H7 (cell line): ENCODE measurements at regions not wholly inside any gene's neighbourhood (a gene's known extent, or its start where the extent isn't known, plus 50 kb on each side); places are given as distances from the start of the nearest gene placed in this dataset.
"Not testable (repeated sequence)": the region's sequence is repeated elsewhere in the genome, so short reads cannot be mapped to it uniquely, and the experiment has no call there.

ENCODE experiments used
- DNase-seq: peaks from one replicate; pipeline ENCODE4 v3.0.0; 2012
- H3K27me3 ChIP-seq: 2 replicates; pipeline ENCODE4 v1.6.0; 2011; ENCODE audit warnings: mild to moderate bottlenecking, low read length; ENCODE audit not compliant: control insufficient read depth, insufficient read depth
- H3K36me3 ChIP-seq: replicated peaks from 2 replicates; pipeline ENCODE4 v1.5.1; 2011; ENCODE audit warnings: low read length; ENCODE audit not compliant: control insufficient read depth, insufficient read depth
- H3K4me3 ChIP-seq: 2 replicates; pipeline ENCODE4 v1.5.1; 2011; ENCODE audit warnings: low read depth, mild to moderate bottlenecking, control low read depth, low read length, moderate library complexity; ENCODE audit not compliant: insufficient read depth

DNA sequence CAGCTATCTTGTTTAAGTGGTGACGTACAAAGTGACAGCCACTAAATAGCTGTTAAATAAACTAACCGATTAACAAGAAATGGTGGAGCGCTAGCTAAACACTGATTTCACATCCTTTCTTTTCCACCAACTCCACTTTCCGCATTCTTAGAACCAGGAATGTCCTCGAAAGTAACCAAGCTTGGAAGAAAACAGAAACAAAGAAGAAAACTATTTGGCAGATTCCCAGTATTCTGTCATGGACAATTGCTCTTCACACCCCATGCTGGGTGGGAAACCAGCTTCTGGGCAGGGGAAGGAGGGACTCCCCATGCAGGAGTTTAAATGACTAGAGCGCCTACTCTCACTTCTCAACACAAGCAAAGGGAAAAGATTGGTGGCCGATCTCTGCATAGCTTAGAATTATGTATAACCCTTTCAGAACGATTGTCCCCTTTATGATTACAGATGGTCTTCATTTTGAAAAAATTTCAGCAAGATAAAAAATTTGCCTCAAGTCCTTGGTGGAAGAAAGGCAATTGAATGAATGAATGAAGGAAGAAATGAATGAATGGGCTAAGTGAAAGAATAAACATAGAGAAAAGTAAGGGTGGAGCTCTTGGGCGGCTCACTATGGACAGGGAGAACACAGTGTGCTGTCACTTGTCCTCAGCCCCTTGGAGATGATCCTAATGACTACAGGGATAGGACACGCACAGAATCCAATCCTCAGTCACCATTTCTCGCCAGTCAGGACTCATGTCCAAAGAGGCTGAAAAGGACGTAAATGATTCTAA, 148.7 kb upstream of the NEDD9 start:
- Histone ChIP-seq H3K27me3 (no peaks in the 10 kb centered on the region), H3K4me3 (no peak overlapping the region), H3K36me3 (no peaks in the 10 kb centered on the region)
- DNase-seq: no peak

- DNase-seq: no peak
Observed at GRCh38 chr6:11380549-11380948, 148.1 kb upstream of the NEDD9 start.

GRCh38 chr6:11379805-11380204, 147.3 kb upstream of the NEDD9 start:
- no peaks in the 10 kb centered on the region for H3K36me3 ChIP-seq
- no peak overlapping the region for H3K4me3 ChIP-seq
- H3K27me3 ChIP-seq: no peaks in the 10 kb centered on the region
- DNase-seq: no peak

More at GRCh38 chr6:11380549-11380948, 148.1 kb upstream of the NEDD9 start:
- no peaks in the 10 kb centered on the region for H3K36me3 ChIP-seq
- no peaks in the 10 kb centered on the region for H3K27me3 ChIP-seq
- no peak overlapping the region for H3K4me3 ChIP-seq

DNA sequence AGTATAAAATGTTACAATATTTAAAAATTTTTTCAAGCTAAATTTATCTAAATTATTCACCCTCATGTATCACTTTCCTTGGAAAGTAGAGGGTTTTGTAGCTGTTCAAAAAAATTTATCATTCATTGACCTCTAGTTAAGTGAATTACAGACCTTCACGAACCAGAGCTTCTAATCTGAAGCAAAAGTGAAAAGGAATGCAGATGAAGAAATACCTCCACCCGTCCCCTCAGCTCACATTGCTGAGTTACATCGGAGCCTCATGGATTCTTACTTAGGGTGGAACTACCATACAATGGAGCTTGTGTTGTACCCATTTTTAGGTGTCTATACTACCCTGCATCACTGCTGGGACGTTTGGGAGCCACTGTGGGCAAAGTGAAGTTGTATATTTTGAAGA, 146.2 kb upstream of the NEDD9 start:
- no peak for DNase-seq
- no peak overlapping the region for H3K4me3 ChIP-seq
- no peaks in the 10 kb centered on the region for H3K27me3 ChIP-seq
- no peaks in the 10 kb centered on the region for H3K36me3 ChIP-seq

DNA sequence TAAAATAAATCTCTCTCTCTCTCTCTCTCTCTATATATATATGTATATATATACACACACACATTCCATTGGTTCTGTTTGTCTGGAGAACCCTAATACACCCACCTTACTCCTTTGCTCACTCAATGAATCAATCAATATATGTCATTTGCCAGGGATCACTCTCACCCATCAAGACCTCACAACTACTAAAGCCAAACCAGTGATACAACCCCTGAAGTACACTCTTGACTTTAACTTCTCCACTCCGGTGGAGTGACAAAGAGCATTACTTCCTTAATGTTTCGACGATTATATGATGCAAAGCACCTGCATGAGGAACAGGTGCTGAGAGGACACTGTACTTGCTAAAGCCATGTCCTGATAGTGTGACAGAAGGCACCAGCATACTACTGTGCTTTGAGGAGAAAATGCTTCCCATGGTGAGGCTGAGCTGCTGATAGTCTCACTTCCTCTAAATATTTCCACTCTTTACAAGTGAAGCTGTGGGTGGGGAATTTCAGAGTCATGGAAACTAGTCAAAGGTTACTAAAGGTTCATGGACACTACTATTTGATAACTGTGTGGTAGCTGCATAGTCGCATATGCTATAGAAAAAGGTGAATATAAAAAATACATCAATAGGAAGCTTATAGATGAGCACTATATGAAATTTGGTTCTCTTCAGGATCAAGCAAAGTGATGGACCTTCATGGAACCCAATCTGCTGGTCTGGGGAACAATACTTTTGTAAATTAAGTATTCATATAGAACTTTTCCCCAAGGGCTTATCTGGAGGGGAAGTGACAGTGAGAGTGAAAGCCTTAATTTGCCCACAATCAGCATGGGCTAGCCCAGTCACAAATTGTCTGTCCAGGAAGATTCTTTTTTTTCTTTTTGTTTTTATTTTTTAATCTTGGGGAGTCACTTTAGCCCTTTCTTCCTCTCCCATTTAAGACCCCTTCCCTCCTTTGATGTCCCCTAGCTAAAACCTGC, 141.9 kb upstream of the NEDD9 start:
- Histone ChIP-seq H3K36me3 (no peaks in the 10 kb centered on the region), H3K4me3 (no peak overlapping the region), H3K27me3 (no peaks in the 10 kb centered on the region)
- DNase-seq: no peak

GRCh38 chr6:11373208-11373607, 140.7 kb upstream of the NEDD9 start:
- Histone ChIP-seq H3K4me3 (no peak overlapping the region), H3K27me3 (no peaks in the 10 kb centered on the region), H3K36me3 (no peaks in the 10 kb centered on the region)
- DNase-seq: no peak

GRCh38 chr6:11372186-11372790, 139.8 kb upstream of the NEDD9 start:
- not testable (repeated sequence) for DNase-seq, H3K27me3 ChIP-seq, H3K36me3 ChIP-seq, H3K4me3 ChIP-seq

DNA sequence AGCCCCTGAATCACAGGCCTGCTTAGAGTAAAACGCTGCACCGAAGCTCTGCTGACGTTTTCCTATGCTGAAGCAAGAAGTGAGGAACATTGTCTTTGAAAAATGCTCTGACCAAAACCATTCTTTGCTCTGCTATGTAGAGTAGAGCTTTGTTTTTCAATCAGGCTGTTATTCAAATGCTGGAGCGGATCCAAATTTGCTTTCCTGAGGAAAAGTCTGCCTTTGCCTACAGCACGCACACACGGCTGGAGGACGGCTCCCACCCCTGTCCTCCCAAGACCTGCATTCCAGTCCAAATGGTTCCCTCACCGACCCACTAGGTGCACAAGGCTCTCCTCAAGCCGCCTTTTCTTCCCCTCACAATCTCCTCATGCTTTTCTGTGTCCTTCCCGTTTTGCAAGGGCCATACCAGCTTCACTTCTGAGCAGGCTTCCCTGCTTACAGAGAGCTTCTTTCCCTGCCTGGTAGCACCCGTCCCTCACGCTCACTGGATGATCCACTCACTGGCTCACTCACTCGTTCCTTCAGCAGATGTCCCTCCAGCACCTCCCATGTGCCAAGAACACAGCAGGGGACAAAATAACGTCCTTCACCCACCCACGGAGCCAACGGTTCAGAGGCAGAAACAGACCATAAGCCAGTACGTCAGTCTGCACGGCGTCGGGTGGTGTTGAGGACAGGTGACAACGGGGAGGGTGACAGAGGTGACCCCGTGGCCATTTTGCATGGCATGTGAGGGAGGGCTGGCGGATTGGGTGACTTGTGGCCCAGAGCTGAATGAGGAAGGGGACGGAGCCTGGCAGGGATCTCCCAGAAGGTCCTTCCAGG, 137.9 kb upstream of the NEDD9 start:
- Histone ChIP-seq H3K27me3 (no peaks in the 10 kb centered on the region), H3K4me3 (no peak overlapping the region), H3K36me3 (no peaks in the 10 kb centered on the region)
- no peak for DNase-seq

- no peaks in the 10 kb centered on the region for H3K27me3 ChIP-seq
- DNase-seq: no peak
- no peaks in the 10 kb centered on the region for H3K36me3 ChIP-seq
- no peak overlapping the region for H3K4me3 ChIP-seq
Observed at GRCh38 chr6:11368760-11369159, 136.3 kb upstream of the NEDD9 start.

GRCh38 chr6:11368264-11368663, 135.8 kb upstream of the NEDD9 start:
- no peak for DNase-seq
- H3K4me3 ChIP-seq: no peak overlapping the region
- H3K36me3 ChIP-seq: no peaks in the 10 kb centered on the region
- no peaks in the 10 kb centered on the region for H3K27me3 ChIP-seq

DNA sequence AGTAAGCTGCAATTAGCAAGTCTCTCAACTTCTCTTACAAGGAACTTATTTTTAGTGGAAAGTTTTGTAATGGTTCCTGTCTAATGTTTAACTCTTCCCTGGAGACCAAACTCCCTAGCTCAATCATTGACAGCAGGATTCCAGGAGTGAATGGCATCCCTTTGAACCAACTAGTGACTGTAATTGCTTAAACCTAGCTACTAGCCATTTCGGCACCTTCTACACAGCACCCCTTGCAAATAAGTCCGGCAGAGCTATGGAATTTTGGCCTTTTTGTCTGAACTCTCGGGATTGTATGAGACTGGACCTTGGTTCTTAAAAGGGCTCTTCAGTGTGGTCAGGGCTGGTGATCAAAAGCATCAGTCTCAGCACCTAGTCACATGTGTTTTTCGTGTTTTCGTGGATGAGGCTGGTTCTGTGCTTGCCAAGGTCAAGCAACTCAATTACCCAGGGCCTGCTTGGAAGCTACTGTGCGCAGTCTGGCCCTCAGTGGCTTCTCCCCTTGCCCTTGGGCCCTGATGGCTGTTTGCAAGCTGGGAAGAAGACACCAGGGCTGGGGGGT, 135.3 kb upstream of the NEDD9 start:
- Histone ChIP-seq H3K27me3 (no peaks in the 10 kb centered on the region), H3K36me3 (no peaks in the 10 kb centered on the region), H3K4me3 (no peak overlapping the region)
- DNase-seq: no peak

DNA sequence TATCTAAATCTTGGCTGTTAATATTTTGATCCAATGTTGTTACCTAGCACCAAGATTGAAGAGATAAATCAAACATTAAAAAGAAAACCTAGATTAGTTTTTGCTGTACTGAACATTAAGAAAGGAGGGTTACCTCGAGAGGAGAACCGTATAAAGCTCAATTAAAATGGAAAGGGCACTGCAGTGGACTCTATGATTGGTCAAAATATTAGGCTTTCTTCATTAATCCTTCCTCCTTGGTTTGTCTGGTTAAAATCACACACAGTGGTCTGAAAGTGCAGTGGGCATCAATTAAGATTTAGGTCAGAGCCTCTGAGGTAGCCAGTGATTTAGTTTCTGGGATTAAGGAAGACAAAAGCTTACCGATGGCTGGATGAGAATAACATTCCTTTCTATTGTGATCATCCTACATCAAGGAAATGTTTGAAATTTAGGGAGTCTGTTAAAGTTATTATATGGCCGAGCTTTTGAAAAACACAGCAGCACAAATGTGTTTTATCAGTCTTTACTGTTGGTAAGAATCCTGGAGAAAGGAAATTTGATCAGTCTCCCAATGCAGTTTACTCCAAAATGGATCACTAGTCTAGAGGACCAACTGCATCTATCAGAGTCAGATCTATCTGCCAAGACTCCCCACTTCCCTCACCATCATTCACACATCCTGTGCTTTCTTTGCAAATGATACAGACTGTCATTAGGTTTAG, 134.6 kb upstream of the NEDD9 start:
- no peak for DNase-seq
- Histone ChIP-seq H3K4me3 (no peak overlapping the region), H3K36me3 (no peaks in the 10 kb centered on the region), H3K27me3 (no peaks in the 10 kb centered on the region)

DNA sequence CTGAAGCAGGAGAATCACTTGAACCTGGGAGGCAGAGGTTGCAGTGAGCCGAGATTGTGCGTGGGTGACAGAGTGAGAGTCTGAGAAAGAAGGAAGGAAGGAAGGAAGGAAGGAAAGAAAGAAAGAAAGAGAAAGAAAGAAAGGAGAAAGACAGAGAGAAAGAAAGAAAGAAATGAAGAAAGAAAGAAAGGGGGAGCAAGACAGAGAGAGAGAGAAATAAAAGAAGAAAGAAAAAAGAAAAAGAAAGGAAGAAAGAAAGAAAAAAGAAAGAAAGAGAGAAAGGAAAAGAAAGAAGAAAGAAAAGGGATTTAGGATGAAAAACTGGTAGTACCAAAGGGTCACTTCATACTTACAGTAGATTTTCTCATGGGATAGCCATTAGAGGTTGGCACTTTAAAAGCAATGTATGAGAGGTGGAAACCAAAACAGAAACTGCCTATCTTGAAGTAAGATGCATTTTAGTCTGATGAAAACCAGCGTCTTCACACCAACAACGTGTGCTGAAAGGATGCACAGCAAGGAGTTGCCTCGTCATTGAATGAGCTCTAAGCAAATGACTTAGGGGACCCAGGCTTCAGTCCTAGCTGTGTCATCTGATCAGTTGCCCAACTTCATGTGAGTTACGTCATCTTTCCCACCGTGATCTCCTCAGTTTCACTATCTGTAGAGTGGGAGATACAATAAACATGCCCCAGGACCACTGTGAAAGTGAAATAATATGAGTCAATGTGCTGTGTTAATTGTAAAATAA, 133.9 kb upstream of the NEDD9 start:
- DNase-seq: no peak
- H3K36me3 ChIP-seq: no peaks in the 10 kb centered on the region
- H3K27me3 ChIP-seq: no peaks in the 10 kb centered on the region
- no peak overlapping the region for H3K4me3 ChIP-seq
